ENCODE measurements at regions not wholly inside any gene's neighbourhood (a gene's known extent, or its start where the extent isn't known, plus 50 kb on each side); places are given as distances from the start of the nearest gene placed in this dataset.
"Not testable (repeated sequence)": the region's sequence is repeated elsewhere in the genome, so short reads cannot be mapped to it uniquely, and the experiment has no call there.

- DNase-seq, result no peak
These were observed 113.5 kb upstream of the PPP1R26 start for GRCh38 chr9:135366104-135366503.

DNA sequence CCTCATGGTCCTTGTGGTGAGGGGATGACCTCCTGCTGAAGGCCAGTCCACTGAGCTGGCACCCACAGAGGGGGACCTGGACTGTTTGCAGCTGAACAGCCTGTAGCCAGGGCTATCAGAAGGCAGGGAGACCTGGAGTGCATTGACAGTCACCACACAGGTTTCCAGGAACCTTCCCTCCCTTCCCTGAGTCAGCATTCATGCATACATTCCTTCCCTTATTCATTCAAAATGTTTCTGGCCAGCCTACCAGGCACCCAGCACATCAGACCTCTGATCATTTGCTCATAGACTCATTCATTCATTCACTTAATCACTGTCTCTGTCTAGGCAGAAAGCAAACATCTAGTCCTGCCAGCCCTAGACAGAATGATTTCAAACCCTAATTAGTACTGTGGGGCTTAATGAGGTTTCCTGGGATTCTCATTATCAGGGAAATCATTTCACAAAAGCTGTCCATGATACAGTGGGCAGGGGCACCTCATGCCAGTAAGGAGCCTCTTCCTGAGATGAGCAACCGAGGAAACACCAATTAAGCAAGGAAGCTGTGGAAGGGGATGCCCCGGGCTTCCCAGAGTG, 110.1 kb upstream of the PPP1R26 start:
- no peak for DNase-seq

DNA sequence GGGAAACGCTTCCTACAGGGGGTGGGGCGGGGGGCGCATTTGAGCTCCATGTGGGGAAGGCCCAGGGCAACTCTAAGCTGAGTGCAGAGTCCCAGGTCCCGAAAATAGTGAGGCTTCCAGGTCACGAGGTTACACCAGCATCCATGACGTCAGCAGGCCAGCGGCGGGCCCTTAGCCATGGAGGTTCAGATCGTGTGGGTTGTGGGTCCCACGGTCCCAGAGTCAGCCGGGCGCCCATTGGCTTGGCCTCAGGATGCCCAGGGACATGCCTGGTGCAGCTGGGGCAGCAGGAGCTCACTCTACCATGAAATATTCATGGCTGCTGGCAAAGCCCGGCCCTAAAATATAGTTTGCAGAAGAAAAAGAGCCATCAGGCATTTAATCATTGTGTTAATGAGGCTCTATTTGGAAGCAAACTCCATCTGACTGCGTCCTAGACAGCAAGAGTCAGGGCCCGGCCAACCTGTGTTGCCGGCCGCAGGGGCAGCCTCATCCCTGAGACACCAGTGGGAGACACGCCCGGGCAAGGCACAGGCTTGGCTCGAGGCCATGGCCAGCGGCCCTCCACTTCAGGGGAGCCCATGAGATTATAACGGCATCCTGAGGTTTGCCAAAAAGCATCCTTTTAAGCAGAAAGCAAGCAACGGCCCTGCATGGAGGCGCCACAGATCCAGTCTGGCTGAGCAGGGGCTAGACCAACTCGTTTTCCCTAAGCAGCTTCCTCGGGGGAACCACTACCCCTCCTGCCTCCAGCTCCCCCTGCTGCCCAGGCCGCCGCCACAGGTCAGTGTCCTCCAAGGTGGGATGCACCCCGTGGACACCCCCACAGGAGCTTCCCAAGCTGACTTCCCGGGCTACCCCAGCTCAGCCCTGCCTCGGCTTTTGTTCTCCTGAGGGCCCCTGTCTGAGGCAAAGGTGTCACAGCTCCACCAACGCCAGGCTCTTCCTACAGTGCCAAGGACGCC, 108.9 kb upstream of the PPP1R26 start:
- no peak for DNase-seq

DNA sequence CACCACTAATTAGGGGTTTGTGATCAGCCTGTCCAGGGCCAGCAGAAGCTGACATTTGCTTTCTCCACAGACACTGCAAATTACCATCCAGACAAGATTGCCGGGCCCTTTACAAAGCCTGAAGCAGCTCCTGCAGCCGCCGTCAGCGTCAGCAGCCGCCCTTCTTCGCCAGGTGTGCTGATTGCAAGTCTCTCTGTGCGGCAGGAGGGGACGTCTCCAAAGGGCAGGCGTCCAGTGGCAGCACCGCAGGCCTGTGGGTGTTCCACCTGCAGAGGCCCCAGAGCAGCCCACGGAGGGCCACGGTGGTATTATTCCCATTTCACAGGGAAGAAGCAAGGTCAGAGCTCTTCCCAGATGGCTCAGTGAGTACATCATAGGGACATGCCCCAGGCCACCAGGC, 108.0 kb upstream of the PPP1R26 start:
- DNase-seq, result no peak

DNA sequence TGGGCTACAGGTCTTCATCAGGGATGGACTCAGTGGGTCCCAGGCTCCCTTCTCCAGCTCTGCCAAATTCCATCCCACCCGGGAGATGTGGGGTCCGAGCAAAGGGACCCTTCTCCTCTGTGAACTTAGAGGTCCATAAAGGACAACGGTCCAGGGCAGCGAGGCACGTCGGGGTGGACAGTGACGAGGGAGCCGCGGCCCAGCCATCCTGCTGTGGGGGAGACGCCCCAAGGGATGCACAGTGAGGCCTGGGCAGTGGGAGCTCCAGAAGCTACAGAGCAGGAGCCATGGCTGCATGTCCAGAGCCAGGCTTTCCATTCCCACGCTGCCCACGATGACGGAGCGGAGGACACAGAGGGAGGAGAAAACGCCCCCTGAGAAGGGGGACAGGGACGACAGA, 107.5 kb upstream of the PPP1R26 start:
- no peak for DNase-seq

DNA sequence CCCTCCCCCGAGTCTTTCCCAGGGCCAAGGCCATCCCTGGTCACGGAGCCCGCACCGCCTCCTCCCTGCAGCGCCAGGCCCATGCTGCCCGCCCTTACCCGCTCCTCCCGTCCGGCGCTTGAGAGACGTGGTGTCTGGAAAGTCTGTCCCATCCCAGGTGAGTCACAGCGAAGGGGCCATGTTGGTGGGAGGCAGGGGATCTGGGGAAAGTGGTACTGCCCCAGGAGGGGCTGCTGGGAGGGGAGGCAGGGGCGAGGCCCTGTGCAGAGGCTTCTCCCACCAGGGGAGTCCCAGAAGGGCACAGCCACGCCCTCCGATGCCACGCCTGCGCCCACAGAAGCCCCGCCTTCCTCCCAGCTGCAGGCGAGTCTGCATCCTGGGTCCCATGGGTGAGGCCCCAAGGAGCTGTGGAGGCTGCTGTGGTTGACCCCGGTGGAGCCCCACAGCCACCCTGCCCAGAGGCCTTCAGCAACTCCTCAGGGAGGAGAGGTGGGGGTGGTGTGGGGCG, 107.0 kb upstream of the PPP1R26 start:
- no peak for DNase-seq

DNA sequence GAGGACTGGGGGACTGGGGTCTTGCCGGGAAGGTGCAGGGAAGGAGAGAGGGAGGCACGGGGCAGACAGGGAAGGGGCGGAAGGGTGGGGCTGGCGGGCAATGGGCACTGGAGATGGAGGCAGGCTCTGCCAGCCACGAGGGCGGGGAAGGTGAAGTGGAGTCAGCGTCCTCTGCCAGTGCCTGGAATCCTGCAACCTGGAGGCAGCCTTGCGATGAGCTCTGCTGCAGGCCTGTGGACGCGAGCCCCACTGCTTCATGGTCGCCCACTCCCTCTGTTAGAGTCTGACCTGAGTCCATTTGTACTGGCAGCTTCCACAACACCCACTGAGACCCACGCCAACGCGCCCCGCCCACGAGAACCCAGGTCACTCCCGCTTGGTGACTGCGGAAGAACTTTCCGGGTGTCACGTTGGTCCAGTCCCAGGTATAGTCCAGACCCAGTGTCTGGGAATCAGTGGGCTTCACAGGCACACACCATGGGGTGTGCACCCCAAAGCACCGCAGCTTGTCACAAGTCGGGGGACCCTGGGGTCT, 106.4 kb upstream of the PPP1R26 start:
- no peak for DNase-seq

- no peak for DNase-seq
These were observed 105.8 kb upstream of the PPP1R26 start for GRCh38 chr9:135373820-135374219.

GRCh38 chr9:135374591-135374990, 105.0 kb upstream of the PPP1R26 start:
- no peak for DNase-seq

GRCh38 chr9:135375001-135375400, 104.6 kb upstream of the PPP1R26 start:
- no peak for DNase-seq

GRCh38 chr9:135376511-135377265, 102.9 kb upstream of the PPP1R26 start:
- no peak for DNase-seq

GRCh38 chr9:135377431-135377830, 102.2 kb upstream of the PPP1R26 start:
- no peak for DNase-seq

GRCh38 chr9:135378751-135379150, 100.8 kb upstream of the PPP1R26 start:
- no peak for DNase-seq

DNA sequence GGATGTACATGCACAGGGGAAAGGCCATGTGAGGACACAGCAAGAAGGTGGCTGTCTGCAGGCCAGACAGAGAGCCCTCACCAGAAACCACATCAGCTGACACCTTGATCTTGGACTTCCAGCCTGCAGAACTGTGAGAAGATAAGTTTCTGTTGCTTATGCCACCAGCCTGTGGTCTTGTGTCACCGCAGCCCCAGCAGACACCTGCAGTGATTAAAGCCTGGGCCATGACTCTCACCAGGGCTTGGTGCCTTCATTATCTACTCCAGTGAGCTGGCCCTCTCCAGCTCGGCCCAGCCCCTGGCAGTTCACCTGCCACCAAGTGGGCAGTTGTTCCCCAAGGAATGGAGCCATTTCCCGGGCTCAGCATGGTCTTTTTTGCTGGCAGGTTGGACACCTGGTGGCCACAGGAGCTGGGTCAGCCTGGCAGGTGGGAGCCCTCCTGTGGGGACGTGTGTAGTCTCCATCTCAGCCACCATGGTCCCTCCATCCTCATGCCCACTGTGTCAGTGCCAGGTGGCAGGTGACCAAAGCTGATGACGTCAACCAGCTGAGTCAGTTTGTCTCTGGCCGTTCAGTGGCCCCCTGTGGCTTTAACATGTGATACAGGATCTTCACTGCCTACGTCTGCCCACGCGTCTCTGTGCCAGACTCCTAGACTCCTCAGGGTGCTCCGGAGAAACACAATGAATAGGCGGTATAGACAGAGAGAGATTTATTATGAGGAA, 99.9 kb upstream of the PPP1R26 start:
- DNase-seq, result no peak

GRCh38 chr9:135380311-135380960, 99.1 kb upstream of the PPP1R26 start:
- DNase-seq, result no peak

DNA sequence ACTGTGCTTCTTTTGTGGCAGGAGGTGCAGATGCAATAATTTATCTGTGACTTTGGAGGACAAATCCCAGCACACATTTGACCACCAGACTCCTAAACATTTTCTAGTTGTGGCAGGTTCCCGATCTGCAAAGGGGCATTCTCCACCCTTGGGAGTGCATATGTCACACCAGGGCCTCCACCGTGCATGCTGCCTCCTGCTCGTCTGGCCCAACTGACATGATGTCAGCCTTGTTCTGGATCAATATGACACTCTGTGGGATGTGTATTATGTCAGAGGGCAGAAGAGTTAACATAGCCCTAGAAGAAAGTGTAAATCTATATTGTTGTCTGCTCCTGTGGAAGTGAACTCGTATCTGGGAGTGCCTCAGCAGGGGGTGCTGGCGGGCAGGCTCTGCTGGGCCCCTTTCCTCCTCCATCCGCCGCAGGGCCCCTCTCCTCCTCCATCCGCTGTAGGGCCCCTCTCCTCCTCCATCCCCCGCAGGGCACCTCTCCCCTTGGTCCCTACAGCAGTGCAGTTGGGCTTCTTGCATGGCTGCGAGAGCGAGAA, 97.7 kb upstream of the PPP1R26 start:
- no peak for DNase-seq

- no peak for DNase-seq
These were observed 95.4 kb upstream of the PPP1R26 start for GRCh38 chr9:135384226-135384625.

DNA sequence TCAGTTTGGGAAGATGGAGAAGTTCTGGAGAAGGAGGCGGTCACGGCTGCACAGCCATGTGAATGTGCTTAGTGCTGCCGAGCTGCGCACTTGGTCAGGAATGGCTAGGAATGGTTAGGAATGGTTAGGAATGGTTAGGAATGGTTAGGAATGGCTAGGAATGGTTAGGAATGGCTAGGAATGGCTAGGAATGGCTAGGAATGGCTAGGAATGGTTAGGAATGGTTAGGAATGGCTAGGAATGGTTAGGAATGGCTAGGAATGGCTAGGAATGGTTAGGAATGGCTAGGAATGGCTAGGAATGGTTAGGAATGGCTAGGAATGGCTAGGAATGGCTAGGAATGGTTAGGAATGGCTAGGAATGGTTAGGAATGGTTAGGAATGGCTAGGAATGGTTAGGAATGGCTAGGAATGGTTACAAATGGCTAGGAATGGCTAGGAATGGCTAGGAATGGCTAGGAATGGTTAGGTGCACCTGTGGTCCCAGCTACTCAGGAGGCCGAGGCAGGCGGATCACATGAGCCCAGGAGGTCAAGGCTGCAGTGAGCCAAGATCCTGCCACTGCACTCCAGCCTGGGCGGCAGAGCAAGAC, 94.7 kb upstream of the PPP1R26 start:
- DNase-seq, result not testable (repeated sequence)

GRCh38 chr9:135385793-135386192, 93.8 kb upstream of the PPP1R26 start:
- peak in 1 of 2 experiments; percentile 53 for DNase-seq

DNA sequence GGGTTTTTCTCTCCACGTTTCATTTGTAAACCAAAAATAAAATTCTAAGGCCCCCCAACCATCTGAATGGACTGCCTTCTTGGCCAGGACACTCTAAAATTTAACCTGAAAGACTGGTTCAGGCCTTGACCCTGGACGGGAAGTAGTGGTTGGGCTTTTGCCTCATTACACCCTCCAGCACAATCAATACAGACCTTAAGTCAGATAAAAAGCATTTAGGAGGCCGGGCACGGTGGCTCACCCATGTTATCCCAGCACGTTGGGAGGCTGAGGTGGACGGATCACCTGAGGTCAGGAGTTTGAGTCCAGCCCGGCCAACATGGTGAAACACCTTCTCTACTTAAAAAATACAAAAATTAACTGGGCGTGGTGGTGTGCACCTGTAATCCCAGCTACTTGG, 91.6 kb upstream of the PPP1R26 start:
- DNase-seq, result no peak

DNA sequence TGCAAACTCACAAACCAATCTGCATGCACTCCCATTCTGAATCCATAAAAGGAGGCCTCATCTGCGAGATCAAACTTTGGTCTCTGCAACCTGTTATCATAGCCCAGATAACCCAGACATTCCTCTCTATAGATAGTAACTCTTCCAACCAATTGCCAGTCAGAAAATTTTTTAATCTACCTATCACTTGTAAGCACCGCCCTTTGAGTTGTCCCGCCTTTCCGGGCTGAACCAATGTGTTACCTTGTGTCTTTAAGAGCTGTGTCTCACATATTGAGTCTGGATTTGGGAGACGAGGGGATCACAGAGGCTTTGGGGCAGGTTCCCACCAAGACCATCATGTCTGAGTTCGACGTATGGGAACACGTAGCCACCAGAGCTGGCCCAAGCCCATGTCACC, 91.1 kb upstream of the PPP1R26 start:
- DNase-seq, result no peak

Data from NCI-H524 (cell line).